Renal pelvis (tissue), 1 donor: ENCODE measurements at regions not wholly inside any gene's neighbourhood (a gene's known extent, or its start where the extent isn't known, plus 50 kb on each side); places are given as distances from the start of the nearest gene placed in this dataset.

Experiments
- DNase-seq: peaks from one replicate; pipeline ENCODE4 v3.0.0-alpha.2; 2013

GRCh38 chr19:32202244-32202643, 143.2 kb upstream of the ZNF507 start:
- DNase-seq: no peak

GRCh38 chr19:32203161-32203560, 142.2 kb upstream of the ZNF507 start:
- DNase-seq: no peak

GRCh38 chr19:32206065-32206464, 139.3 kb upstream of the ZNF507 start:
- no peak for DNase-seq

DNA sequence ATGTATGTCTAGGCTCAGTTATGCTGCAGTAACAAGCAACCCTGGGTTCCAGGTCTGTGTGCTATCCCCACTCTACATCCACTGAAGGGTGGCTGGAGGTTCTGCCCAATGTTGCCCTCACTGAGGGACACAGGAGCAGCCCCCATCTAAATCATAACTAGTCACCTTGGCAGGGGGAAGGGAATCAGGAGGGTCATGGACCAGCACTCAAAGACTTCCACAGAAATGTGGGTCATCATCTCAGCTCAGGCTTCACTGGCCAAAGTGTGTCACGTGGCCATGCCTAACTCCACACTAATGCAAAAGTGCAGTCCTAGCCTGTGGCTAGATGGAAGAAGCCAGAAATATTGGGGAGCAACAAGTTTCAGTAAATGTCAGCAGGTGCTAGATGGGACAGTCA, 137.3 kb upstream of the ZNF507 start:
- DNase-seq: no peak

- DNase-seq: no peak
Measured at GRCh38 chr19:32219392-32219791, 126.0 kb upstream of the ZNF507 start.

DNA sequence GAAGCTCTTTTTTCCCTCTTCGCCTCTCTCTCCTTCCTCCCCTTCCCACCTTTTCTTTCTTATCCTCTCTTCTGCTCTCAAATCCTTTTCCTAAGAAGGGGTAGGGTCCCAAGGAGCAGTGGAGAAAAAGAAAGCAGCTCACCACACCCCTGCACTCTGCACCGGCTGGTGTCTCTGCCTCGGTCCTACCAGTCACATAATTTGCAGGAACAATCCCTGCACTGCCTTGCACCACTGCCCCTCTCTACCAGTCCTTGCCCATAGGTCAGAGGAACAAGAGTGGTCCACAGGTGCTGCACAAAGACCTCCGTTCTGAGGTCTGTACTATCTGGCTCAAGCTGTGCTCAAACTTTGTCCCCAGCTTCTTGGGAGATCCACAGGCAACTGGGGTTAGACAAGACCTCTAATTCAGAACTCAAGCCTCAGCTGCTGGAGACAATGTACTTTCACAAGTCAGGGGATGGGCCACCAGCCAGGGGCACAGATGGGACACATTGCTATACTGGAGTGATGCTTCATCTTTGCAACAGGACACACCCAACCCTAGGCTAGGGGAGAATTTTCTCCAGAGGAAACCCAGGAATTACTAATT, 125.4 kb upstream of the ZNF507 start:
- no peak for DNase-seq

DNA sequence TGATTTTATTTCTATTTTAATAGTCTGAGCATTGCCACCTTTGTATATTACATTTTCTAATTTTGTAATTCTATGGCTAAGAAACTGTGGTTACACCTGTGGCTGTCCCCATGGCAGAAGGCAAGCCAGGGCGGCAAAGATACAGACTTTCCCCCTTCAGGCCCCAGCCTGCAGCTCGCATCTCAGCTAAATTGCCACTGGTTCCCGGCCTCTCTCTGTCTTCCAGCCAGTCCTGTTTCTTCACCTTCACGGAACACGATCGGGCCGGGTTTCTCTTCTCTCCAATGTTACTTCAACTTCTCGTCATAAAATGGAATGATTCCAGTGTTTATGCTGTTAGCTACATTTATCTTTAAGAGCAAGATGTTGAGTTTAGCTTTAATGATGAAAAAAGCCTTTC, 124.5 kb upstream of the ZNF507 start:
- peak; percentile 50 for DNase-seq

DNA sequence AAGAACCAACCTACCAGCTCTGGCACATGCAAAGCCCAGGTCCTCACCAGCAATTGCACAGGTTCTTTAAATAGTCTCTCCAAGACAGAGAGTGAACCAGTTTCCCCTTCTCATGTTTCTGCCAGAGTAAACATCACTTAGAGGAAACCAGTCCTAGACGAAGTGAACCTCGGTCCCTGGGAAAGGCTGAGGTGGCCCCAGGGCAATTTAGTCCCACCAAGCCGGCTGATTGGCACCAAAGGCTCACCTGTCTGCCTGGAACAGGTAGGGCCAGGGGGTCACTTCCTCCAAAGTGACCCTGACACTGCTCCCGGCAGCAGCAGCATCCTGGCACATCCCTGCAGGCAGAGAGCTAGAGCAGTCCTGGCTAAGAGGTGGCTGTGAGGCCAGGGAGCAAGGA, 122.9 kb upstream of the ZNF507 start:
- DNase-seq: no peak

- no peak for DNase-seq
Measured at GRCh38 chr19:32223106-32223505, 122.3 kb upstream of the ZNF507 start.

DNA sequence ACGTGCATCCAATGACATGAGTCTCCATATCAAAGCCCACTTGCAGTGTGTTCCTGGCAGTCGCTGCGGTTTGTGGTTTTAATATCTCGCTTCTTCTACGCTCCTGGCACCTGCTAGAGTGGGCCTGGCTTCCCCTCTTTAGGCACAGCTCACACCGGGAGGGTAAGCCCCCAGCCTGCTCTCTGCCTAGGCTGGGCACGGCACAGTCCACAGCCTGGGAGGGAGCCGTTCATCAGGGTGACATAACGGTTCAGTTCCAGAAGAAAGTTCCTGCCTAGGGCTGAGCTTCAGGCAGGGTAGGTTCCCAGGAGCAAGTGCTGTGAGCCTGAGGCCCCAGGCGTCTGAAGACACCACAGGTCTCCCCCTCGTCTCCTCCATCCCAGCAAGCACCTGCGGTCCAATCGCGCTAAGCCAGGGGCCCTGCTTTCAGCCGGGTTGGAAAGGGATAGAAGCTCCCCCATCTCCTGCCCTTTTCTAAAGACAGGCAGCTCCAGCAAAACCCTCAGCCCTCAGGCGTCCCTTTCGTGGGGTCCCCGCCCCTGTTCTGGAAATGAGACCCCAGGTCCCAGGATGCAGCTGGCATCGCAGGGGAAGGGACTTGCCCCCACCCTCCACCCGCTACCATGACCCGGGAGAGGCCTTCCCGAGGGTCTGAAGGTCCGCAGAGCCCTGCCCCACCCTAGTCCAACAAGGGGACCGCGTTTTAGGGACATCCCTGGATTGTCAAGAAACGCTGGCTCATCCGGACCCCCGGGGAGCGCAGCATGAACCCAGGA, 121.6 kb upstream of the ZNF507 start:
- DNase-seq: no peak

- peak; percentile 35 for DNase-seq
Measured at GRCh38 chr19:32224371-32225244, 120.8 kb upstream of the ZNF507 start.

- no peak for DNase-seq
Measured at GRCh38 chr19:32227561-32228165, 117.7 kb upstream of the ZNF507 start.

- DNase-seq: no peak
Measured at GRCh38 chr19:32230441-32230840, 115.0 kb upstream of the ZNF507 start.

DNA sequence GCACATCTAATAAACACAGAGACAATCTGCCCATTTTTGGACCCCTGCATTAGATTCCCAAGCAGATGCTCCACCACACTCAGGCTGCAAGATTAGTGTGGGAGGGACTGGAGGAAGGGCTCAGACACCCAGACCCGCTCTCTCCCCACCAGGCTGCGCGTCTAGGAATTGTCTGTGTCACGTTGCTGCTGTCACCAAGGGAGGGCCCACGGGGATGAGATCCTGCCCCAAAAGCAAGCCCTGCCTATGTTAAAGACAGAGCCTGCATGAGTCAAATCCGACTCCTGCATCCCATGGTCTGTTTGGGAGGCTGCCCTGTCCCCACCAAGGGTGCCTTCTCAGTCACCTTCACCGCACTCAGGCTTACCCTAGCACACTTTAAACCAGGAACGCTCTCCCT, 114.4 kb upstream of the ZNF507 start:
- DNase-seq: no peak

DNA sequence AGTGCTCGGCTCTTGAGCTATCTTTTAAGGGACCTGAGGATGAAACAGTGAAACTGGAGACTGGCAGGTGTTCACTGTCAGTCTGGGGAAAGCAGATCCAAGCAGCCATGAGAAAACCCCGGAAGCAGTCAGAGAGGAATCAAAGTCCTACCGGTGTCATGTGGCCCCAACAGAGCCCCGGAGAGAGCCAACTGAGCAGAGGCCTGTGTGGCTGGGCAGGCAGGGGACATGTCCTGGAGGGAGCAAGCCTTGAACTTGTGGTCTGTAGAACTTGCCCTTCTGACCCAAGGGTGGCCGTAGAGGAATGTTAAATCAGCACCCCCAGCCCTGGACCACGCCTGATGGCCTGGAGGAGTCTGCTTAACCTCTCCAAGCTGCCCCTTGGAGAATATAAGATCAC, 113.7 kb upstream of the ZNF507 start:
- no peak for DNase-seq

- DNase-seq: no peak
Measured at GRCh38 chr19:32232449-32232848, 113.0 kb upstream of the ZNF507 start.

DNA sequence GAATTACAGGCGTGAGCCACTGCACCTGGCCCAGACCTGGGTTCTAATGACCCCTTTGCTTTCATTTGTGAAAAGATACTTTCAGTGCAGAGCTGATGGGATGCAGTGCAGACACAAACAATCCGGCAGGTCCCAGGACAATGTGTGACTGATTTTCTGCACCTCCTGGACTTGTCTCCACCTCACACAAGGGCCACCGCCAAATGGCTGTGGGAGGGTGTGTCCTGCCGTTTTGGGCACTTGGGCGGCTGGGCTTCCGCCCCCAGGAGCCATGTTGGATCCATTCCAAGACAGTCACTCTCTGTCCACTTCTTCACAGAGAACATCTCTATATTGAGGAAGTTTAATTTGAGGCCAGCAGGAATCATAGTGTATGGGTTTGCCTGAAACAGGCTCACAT, 112.3 kb upstream of the ZNF507 start:
- no peak for DNase-seq

DNA sequence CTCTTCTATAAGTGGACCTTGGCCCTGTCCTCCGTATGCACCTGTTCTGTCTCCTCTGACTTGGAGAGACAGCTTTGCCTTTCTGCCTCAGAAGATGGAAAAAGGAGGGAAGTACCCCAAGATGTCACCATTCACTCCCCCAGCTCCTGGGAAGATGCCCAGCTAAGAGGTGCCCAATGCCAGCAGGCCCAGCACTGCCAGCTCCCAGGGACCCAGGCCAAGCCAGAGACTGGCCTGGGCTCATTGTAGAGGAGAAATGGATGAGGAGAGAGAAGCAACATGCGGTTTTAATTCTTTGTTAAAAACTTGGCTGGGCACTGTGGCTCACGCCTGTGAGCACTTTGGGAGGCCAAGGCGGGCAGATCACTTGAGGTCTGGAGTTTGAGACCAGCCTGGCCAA, 111.5 kb upstream of the ZNF507 start:
- DNase-seq: no peak

DNA sequence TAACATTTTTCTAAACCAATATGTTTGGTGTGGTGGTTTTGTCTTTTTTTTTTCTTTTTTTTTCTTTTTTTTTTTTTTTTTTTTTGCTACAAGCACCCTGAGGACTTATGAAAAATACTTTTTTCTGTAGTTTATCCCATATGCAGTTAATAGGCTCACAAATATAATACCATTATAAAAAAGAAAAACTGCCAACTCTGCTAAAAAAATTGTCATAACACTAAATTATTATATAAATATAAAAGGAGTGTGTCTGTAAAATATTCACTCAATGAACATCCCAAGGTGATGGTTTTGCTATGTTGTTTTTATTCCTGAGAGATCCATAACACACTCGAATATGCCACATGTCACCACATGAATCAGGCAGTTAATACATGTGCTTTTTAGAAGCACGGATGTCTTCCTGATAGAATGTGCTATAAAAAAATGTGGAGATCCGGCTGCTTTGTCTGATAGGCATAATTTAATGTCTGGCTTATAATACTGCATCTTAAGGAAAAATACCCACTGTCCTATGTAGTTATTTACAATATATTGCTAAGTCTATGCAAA, 110.7 kb upstream of the ZNF507 start:
- no peak for DNase-seq

- DNase-seq: no peak
Measured at GRCh38 chr19:32238076-32238475, 107.3 kb upstream of the ZNF507 start.

DNA sequence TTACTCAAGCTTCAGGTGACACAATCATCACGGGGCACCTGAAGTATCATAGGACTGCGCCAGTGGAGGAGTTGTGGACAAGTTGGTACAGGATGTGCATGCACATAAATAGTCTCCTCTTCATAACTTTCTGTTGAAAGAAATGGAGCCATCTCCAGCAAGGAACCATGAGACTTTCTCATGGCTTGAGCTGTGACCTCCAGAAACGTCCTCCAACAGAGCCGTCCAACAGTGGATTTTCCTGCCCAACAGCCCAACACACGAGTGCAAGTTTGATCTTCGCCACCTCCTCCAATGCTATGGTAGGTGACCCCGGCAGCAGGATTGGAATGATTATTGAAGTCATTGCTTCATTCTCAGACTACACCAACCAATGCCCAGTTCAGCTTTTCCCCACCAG, 105.1 kb upstream of the ZNF507 start:
- DNase-seq: no peak

DNA sequence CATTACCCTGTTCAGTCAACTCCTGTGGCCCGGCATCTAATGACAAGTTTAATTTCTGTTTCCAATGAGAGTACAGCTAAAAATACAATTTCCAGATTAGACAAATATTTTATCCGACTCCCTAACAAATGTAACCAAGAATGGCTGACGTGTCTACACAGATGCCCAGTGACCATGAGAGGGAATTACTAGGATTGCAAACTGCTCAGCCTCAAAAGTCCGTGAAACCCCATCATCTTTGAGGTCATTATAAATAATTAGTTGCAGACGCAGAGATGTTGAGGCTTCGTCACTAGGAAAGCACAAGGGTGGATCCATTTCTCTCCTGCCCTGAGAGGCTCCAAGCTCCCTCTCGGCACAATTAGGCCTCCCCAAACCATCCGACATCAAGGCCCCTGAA, 104.1 kb upstream of the ZNF507 start:
- DNase-seq: no peak
